GM19455 (cell line): ENCODE measurements at regions not wholly inside any gene's neighbourhood (a gene's known extent, or its start where the extent isn't known, plus 50 kb on each side); places are given as distances from the start of the nearest gene placed in this dataset.
A peak's percentile ranks its signal among the peaks of the same experiment; 100 is the strongest.

ENCODE experiments used
- ATAC-seq: cut with Tn5 transposase; IDR thresholded peaks from one replicate; pipeline ENCODE4 v1.9.1; 2021; ENCODE audit not compliant: unreplicated experiment

DNA sequence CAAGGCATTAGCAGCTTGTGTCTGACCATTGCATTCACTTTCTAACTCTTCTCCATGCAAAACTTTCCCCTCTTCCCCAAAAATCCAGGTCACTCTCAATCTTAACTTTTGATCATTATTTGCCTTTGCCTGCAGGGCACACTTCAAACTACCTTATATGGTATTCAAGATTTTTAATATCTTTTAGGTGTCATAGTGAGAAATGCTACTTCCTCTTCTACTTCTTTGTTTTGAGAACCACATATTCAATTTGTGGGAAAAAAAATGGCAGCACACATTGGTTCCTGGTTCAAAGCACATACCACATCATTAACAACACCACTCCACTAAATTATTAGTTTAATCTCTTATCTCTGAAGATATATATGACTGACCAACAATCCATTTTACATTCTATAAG lies 1267.0 kb upstream of the CITED2 start:
- ATAC-seq: no peak

DNA sequence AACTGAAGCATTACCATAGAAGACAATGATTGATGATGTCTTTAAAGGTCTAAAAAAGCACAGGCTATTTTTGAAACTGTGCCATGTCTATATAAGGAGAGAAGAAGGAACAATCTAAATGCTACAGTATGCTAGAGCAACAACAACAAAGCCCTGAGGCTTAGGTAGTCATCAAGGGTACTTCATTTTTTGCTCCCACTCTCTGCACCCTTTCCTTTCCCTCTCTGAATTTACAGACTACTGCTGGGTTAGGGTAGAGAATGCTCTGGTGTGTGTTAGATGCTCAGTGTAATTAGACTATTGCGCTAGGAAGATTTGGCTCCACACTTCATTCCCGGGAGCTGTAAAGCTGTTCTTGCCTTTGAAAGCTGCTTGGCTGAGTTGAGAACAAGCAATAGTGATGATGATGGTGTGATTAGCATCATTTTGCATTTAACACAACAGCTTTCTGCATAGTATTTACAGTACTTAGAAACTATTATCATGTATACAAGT lies 1262.5 kb upstream of the CITED2 start:
- no peak for ATAC-seq

DNA sequence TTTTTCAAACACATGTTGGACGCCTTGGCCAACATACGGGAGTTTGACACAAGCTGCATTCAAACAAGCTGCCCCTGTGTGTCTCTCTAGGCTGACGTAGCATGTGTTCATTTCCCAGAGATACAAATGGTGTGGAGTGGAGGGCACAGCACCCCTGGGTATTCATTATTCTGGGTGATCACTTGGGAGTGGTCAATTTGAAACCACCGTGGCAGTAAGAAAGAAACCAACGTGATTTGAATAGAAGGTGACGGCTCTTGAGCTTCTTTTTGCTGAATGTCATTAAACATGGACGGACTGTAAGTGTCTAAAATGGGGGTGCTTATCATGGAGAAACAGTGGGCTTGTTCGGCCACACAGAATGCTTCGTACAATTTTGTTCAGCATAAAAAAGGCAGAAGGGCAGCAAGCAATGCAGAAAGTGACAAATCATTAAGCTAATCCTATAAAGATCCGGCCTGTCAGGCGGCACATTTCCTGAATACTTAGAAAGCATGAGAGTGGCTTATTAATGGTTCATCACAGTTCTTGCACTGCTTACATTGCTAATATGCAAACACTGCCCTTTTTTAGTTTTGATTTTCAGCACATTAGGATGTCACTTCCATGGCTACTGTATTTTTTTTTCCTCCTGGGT lies 1261.9 kb upstream of the CITED2 start:
- no peak for ATAC-seq

DNA sequence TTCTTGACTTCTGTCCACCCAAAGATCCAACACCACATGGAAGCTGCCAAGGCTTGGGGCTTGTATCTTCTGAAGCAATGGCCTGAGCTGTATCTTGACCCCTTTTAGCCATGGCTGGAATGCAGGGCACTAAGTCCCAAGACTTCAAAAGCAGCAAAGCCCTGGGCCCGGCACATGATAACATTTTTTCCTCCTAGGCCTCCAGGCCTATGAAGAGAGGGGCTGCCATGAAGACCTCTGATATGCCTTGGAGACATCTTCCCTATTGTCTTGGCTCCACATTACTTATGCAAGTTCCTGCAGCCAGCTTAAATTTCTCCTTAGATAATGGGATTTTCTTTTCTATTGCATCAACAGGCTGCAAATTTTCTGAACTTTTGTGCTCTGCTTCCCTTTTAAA lies 1252.6 kb upstream of the CITED2 start:
- no peak for ATAC-seq

DNA sequence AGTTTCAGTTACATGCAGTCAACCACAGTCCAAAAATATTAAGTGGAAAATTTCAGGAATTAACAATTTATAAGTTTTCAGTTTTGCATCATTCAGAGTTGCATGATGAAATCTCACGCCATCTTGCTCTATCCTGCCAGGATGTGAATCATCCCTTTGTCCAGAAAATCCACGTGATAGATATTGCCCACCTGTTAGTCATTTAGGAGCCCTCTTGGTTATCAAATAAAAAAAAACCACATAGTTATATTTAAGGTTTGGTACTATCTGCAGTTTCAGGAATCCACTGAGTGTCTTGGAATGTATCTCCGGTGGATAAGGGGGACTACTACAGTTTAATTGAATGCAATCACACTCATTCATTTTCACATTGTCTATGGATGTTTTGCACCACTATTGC lies 1249.0 kb upstream of the CITED2 start:
- ATAC-seq: no peak

DNA sequence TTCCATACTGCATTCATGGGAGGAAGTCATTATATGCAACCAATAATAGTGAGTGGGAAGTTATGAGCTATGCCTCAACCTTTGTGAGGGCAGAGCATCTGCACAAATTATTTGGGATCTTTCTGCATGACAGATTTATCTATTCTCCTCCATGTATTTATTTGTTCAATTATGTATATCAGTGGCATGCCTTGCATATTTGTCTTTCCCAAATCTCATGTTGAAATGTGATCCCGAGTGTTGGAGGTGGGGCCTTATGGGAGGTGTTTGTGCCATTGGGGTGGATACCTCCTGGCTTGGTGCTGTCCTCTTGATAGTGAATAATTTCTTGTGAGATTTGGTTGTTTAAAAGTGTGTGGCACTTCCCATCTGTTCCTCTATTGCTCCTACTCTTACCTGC lies 1246.0 kb upstream of the CITED2 start:
- ATAC-seq: no peak

DNA sequence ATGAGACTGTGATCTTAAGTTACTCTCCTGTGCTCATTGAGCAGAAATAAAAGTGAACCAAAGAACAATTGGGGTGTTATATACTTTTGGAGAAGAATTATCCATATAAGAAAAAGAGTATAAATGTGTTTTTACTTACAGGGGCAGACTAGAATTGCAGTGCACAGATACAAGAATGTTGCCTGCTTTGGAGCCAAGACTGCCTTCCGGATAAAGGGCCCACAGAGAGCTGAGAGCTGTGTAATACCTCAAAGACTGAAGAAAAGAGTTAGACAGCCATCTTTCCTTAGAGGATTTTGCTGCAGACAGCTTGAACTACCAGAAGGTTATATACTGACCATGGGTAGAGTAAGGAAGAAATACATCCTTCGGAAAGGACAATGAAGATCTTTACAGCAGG lies 1235.5 kb upstream of the CITED2 start:
- ATAC-seq: no peak

DNA sequence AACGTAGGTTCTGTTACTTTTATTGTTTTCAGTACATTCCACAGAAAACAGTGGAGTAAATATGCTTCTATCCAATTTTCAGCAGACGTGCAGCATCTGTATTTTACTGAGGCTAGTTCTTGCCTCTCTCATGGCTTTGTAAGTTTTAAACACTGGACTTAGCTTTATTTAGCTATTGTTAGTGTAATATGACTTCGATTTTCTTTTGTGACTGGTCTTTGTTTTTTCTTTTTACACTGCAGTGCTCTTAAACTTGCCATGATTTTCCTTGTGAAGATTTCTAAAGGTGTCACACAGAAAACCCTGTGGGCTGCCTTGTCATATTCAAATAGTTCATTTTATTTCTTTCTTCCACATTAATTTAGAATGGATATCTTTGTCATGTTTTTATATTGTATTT lies 1234.9 kb upstream of the CITED2 start:
- no peak for ATAC-seq

DNA sequence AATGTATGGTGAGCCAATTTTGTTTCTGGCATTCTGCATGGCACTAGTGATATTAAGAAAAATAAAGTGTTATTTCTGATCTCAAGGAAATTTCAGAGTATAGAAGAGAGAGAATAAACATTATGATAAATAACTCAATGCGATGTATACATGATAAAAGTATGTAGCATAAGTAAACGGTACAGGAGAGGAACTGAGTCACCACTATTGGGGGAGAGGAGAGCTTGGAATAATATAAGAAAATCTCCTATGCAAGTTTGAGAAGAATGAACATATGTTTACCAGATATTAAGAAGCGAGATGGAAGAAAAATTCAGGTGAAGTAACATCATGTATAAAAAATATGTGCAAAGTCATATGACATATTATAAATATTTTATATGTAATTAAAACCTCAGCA lies 1230.3 kb upstream of the CITED2 start:
- no peak for ATAC-seq

DNA sequence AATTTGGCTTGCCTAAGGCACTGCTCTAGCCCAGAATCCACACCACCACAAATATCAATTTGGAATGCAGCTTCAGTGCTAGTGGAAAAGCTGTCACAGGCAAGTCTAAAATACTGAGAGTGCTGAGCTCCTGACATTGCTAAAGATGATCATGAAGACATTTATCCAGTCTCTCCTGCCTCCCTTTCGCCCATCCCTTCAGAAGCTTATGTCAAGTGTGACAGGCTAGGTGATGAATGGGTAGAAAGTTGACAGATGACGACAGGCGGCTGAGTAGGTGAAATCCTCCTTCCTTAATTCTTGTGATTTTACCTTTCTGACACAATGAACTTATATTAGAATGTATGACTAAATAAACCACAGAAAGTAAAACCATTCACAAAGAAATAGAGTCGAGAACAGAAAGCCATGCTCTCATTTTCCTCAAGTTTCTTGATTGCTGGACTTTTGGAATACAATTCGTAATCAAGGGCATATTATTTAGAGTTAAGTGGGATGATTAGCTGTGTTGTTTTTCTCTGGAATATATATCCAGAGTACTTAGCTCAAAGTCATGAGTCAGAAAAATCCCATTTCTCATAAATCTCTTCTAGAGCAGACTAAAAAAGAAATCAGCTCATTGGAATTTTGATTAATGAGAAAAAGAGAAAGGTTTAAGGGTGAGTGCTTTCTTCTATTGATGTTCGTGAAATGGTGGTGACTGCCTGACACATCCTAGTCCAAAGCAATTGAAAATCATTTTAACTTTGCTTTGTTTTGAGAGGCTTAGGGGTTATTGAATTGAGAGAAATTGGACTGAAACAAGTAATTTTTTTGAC lies 1228.2 kb upstream of the CITED2 start:
- ATAC-seq: no peak

DNA sequence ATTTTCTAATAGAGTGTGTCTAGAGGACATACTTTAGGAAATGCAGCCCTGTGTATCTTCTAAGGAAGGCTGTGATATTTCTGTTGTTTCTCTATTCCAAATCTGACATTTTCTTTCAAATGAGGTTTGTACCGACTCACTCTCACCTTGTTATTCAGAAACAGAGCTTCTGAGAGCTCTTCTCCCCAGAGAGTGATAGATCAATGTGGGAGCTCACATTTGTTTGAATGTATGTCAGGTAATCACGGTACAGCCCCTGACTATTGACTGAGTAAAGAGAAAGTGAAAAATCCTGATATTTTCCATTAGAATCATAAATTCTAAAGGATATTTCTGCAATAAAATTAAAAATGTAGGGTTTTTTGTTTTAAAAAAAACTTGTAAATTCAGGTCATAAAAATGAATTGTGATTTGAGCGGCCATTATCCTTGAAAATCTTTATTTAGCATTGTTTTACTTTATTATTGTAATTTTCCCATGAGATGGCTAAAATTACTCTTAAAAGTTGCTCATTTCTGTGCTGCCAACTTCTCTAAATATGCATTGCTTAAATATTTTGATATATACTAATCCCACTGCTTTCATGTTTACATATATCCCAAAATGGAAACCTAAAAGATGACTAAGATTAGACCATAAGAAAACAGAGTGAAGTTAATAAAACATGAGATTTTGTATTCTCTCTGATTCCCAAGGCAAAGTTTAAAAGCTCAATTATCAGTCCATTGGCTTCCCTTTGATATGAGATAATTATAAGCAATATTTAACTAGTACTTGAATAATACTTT lies 1226.8 kb upstream of the CITED2 start:
- no peak for ATAC-seq

DNA sequence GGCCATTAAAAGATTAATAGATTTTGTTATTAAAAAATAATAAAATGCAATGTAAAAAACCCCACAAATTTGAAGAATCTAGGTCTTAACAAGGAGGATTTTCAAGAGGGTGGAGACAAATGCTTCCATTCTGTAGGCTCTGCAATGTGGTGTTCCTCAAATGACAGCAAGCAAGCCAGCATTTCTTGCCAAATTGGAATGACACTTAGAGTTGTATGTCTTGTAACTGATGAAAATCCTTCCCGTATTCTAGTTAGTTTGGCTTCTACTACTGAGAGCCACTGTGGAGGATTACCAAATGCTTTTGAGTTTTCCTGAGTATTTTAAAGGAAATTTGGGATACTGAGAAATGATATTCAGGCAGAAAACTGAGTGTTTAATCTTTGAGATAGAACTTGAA lies 1225.5 kb upstream of the CITED2 start:
- no peak for ATAC-seq

DNA sequence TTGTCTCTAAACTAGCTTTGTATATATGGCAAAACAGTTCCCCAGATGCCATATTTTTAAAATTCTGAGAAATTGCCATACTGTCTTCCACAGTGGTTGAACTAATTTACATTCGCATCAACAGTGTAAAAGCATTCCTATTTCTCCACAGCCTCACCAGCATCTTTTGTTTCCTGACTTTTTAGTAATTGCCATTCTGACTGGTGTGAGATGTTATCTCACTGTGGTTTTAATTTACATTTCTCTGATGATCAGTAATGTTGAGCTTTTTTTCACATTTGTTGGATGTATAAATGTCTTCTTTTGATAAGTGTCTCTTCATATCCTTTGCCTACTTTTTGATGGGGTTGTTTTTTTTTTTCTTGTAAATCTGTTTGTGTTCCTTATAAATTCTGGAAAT lies 1222.7 kb upstream of the CITED2 start:
- ATAC-seq: no peak

DNA sequence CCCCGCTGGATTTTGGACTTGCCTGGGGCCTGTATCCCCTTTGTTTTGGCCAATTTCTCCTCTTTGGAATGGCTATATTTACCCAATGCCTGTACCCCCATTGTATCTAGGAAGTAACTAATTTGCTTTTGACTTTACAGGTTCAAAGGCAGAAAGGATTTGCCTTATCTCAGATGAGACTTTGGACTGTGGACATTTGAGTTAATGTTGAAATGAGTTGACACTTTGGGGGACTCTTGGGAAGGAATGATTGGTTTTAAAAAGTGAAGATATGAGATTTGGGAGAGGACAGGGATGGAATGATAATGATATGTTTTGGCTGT lies 1220.3 kb upstream of the CITED2 start:
- ATAC-seq: no peak

DNA sequence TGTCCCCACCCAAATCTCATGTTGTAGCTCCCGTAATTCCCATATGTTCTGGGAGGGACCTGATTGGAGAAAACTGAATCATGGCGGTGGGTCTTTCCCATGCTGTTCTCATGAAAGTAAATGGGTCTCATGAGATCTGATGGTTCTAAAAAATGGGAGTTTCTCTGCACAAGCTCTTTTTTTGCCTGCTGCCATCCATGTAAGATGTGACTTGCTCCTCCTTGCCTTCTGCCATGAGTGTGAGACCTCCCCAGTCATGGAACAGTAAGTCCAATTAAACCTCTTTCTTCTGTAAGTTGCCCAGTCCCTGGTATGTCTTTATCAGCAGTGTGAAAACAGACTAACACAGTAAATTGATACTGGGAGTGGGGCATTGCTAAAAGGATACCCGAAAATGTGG lies 1218.4 kb upstream of the CITED2 start:
- no peak for ATAC-seq

DNA sequence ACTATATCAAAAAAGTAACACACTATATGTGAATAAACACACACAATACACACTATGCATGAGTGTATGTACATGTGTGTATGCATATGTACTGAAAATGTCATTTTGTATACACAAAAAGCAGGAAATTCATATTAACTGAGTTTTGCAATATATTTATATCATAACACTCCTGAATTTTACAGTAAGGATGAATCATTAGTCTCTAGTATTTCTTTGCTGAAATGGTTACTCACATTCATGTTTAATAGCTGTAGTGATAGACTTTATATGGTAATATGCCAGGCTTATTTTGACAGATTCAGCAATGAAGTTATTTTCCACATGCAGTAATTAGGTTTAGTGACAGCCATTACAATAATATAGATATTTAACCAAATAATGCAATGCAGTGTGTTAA lies 1216.2 kb upstream of the CITED2 start:
- ATAC-seq: no peak

DNA sequence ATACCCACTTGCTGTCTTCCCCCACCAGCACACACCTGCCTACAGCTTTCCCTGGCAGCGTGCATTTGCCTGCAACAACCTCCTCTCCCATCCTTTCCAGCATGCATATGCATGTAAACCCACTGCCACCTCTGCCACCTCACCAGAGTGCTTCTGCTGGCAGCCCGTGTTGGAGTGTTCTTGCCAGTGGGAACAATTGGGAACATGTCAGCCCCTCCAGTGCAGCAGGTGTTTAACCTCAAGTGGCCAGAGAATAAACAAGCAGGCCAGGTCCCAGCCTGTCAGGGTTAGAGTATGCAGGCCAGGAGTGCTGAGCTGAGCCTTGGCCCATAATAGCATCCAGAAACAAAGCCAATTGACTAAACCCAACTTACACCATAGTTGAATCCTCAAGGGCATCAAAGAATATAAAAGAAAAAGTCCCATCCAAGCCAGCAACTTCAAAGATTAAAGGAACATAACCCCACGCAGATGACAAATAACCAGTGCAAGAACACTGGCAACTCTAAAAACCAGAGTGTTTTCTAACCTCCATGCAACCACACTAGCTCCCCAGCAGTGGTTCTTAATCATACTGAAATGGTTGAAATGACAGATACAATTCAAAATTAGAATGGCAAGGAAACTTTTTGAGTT lies 1212.1 kb upstream of the CITED2 start:
- ATAC-seq: peak; percentile 92

DNA sequence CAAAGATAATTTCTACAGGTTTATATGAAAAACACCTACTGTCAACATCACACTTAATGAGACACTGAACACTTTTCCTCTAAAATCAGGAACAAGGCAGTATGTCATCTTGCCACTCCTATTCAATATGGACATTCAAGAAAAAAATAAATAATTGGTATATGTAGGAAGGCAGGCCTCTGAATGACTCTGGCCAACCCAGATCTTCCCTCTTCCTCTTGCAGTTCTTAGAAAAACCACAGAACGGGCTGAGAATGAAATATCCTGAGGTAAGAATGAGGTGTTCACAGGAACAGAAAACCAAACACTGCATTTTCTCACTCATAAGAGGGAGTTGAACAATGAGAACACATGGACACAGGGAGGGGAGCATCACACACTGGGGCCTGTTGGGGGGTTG lies 1207.2 kb upstream of the CITED2 start:
- ATAC-seq: no peak

DNA sequence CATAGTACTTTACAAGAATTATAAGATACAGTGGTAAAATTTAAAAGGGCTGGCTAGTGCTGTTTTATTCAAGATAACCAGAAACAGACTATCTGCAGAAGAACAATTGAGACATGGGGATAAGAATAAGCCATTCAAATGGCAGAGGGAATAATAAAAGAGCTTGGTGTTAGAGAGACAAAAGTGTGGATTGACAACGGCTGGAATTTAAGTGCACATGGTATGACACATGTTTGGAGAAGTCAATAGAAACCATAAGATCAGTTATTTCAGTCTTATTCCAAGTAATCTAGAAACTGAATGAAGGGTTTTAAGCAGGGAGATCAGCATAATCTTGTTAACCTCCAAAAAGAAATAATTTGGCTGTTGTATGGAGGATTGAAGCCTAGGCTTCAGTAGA lies 1205.5 kb upstream of the CITED2 start:
- no peak for ATAC-seq

DNA sequence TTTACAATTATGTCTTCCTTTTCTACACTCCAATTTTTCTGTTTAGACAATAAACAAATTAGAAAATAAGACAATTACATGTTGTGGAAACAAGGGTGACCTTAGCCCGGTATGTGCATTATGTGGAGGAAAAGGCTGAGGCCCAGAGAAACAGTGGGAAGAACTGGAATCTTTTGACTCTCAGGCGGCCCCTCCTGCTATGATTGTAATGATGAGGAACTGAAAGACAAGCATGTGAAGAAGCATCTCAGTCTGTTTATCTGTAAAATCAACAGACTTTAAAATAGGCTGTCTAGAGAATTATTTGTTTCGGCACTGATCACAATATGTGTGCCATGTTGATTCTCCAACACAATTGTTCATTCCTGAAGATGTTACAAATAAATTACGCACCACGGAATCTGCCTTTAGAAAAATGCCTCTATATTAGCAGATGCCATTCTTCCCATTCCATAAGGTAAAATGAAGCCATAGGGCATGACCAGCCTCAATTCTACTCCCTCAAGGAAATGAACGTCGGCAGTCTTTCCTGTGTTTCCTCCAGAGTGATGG lies 1201.6 kb upstream of the CITED2 start:
- no peak for ATAC-seq

DNA sequence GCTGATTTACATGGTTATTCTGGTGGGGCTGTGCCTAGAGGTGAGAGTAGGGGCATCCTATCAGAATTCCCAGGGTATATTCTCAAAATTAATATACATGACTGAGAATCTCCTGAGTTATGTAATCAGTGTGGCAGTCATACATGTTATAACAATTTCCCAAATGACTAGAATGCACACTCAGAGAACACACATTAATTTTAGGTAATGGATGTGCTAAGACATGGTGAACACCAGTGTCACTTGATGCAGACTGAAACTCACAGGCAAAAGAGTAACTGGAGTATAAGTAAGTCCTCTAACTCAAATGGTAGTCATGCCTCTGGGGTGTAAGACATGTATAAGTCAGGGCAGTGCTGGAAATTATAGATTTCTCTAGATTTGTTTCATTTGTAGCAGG lies 1198.4 kb upstream of the CITED2 start:
- ATAC-seq: no peak
